H1 (cell line): ENCODE measurements at regions not wholly inside any gene's neighbourhood (a gene's known extent, or its start where the extent isn't known, plus 50 kb on each side); places are given as distances from the start of the nearest gene placed in this dataset.

Experiments
- CTCF ChIP-seq, 3 experiments: IDR thresholded peaks; 1 replicate in 2 of 3; 2 replicates in 1 of 3; pipeline versions ENCODE4 v1.5.1 to v1.6.1; 2011; ENCODE audit warnings: low read length in 3 of 3, mild to moderate bottlenecking in 3 of 3, inconsistent platforms in 2 of 3, low read depth in 1 of 3, moderate library complexity in 1 of 3; ENCODE audit not compliant: insufficient read depth in 1 of 3; ENCODE audit errors: control extremely low read depth in 1 of 3
- NRF1 ChIP-seq: IDR thresholded peaks from 2 replicates; pipeline ENCODE4 v1.6.1; 2011; ENCODE audit warnings: mild to moderate bottlenecking, low read depth, low read length, improper control_type of control experiment
- POLR2A ChIP-seq, 2 experiments: IDR thresholded peaks; 1 replicate in 1 of 2; 2 replicates in 1 of 2; pipeline ENCODE4 v1.6.1; 2011; ENCODE audit warnings: low read depth in 2 of 2, low read length in 2 of 2, mild to moderate bottlenecking in 2 of 2; ENCODE audit errors: control extremely low read depth in 1 of 2

- TF ChIP-seq NRF1 = no peak
- no peak for TF ChIP-seq CTCF (IDR thresholded peaks at IDR 0.05; ENCODE audit: control extremely low read depth in 1 of 3, insufficient read depth in 1 of 3, low read depth in 1 of 3, low read length in 3 of 3)
- no peak for TF ChIP-seq POLR2A (IDR thresholded peaks at IDR 0.05; ENCODE audit: control extremely low read depth in 1 of 2, low read depth in 2 of 2, low read length in 2 of 2)
These were observed 918.4 kb upstream of the MANEA start for GRCh38 chr6:94658929-94659328.
